PC-3 (cell line): ENCODE measurements at regions not wholly inside any gene's neighbourhood (a gene's known extent, or its start where the extent isn't known, plus 50 kb on each side); places are given as distances from the start of the nearest gene placed in this dataset.
"Not testable (repeated sequence)": the region's sequence is repeated elsewhere in the genome, so short reads cannot be mapped to it uniquely, and the experiment has no call there.

ENCODE experiments used
- ATAC-seq: fragments of 200-7000 bp; cut with Tn5 transposase; 2 replicates; pipeline ENCODE4 v1.9.1; 2020; ENCODE audit warnings: mild to moderate bottlenecking, moderate library complexity
- BruUV-seq: library from RNA; stranded (reverse); fragments of 400-500 nt; replicated peaks from 2 replicates; lab custom pipeline; 2021; lab: Mats Ljungman, UMichigan
- CTCF ChIA-PET: fragments of 300-600 bp; sonication (Branson Sonifier 250); formaldehyde crosslinking; loops from one replicate; lab custom pipeline; 2022; ENCODE audit warnings: antibody characterized with exemption; lab: Charles Lee
- POLR2A ChIA-PET: fragments of 300-600 bp; sonication (Branson Sonifier 250); formaldehyde crosslinking; loops from one replicate; lab custom pipeline; 2022; ENCODE audit warnings: antibody characterized with exemption; ENCODE audit not compliant: unreplicated experiment; lab: Charles Lee
- DNase-seq: peaks from one replicate; pipeline ENCODE4 v3.0.0-alpha.2; 2015
- H2AFZ ChIP-seq: fragments of 300-600 bp; sonication (generic); 2 replicates; pipeline ENCODE4 v1.6.0; 2016; ENCODE audit warnings: antibody characterized with exemption, low read length
- H3F3A ChIP-seq: fragments of 300-600 bp; sonication (generic); one replicate; pipeline ENCODE4 v1.6.0; 2017; ENCODE audit warnings: antibody characterized with exemption, low read length, control low read depth, mild to moderate bottlenecking; ENCODE audit not compliant: unreplicated experiment
- H3K27ac ChIP-seq: fragments of 300-600 bp; sonication (generic); 2 replicates; pipeline ENCODE4 v1.5.1; 2016; ENCODE audit warnings: mild to moderate bottlenecking, low read length
- H3K27me3 ChIP-seq: fragments of 300-600 bp; sonication (generic); 2 replicates; pipeline ENCODE4 v1.6.1; 2016; ENCODE audit warnings: low read length, mixed read lengths
- H3K36me3 ChIP-seq: fragments of 300-600 bp; sonication (generic); 2 replicates; pipeline ENCODE4 v1.6.1; 2016; ENCODE audit warnings: low read depth, mixed run types, low read length, mixed read lengths
- H3K4me1 ChIP-seq: fragments of 300-600 bp; sonication (generic); 2 replicates; pipeline ENCODE4 v1.5.1; 2016; ENCODE audit warnings: low read length; ENCODE audit not compliant: insufficient read depth
- H3K4me2 ChIP-seq: fragments of 300-600 bp; sonication (generic); 2 replicates; pipeline ENCODE4 v1.6.0; 2016; ENCODE audit warnings: low read length
- H3K4me3 ChIP-seq: fragments of 300-600 bp; sonication (generic); 2 replicates; pipeline ENCODE4 v1.5.1; 2016; ENCODE audit warnings: mild to moderate bottlenecking, low read length, mixed read lengths
- H3K79me2 ChIP-seq: fragments of 300-600 bp; sonication (generic); 2 replicates; pipeline ENCODE4 v1.6.1; 2017; ENCODE audit warnings: low read length, mixed read lengths
- H3K9ac ChIP-seq: fragments of 300-600 bp; sonication (generic); 2 replicates; pipeline ENCODE4 v1.6.0; 2016; ENCODE audit warnings: mild to moderate bottlenecking, low read length
- H3K9me2 ChIP-seq: fragments of 300-600 bp; sonication (generic); replicated peaks from 2 replicates; pipeline ENCODE4 v1.6.1; 2016; ENCODE audit warnings: mixed run types, low read length, mixed read lengths
- H3K9me3 ChIP-seq: fragments of 300-600 bp; sonication (generic); 2 replicates; pipeline ENCODE4 v1.6.1; 2016; ENCODE audit warnings: low read length, mixed read lengths
- H4K20me1 ChIP-seq: fragments of 300-600 bp; sonication (generic); 2 replicates; pipeline ENCODE4 v1.6.1; 2016; ENCODE audit warnings: low read length, mixed read lengths
- CTCF ChIP-seq: fragments of 300-600 bp; sonication (generic); conservative IDR thresholded peaks from 2 replicates; pipeline ENCODE4 v1.5.1; 2017; ENCODE audit warnings: antibody characterized with exemption, low read depth, mild to moderate bottlenecking, low read length
- EZH2 ChIP-seq: fragments of 300-600 bp; sonication (generic); IDR thresholded peaks from one replicate; pipeline ENCODE4 v1.6.1; 2017; ENCODE audit warnings: antibody characterized with exemption, mild to moderate bottlenecking, low read length; ENCODE audit not compliant: unreplicated experiment
- EZH2phosphoT487 ChIP-seq: fragments of 300-600 bp; sonication (generic); IDR thresholded peaks from 2 replicates; pipeline ENCODE4 v1.6.1; 2018; ENCODE audit warnings: mild to moderate bottlenecking, antibody characterized with exemption, low read length, borderline replicate concordance
- intact Hi-C: fragments of 100-400 bp; cut with micrococcal nuclease; formaldehyde crosslinking; loops from 2 replicates; pipeline ENCODE4 v1.9.0; 2023

- no peaks in the 10 kb centered on the region for H3K79me2 ChIP-seq
- H3K27ac ChIP-seq, result no peak overlapping the region
- H3K4me1 ChIP-seq, result no peaks in the 10 kb centered on the region
- TF ChIP-seq CTCF, result no peak
- no peaks in the 10 kb centered on the region for H3K36me3 ChIP-seq
- ChIA-PET POLR2A (no interaction called here), CTCF (no interaction called here)
- no peak overlapping the region for H3K4me2 ChIP-seq
- intact Hi-C loops, result no loop called here
- no peak overlapping the region for H3K4me3 ChIP-seq
- no peak overlapping the region for H2AFZ ChIP-seq
- DNase-seq (no peak), ATAC-seq (no peak)
- H3K9me3 ChIP-seq, result no peaks in the 10 kb centered on the region
- H4K20me1 ChIP-seq, result no peaks in the 10 kb centered on the region
- BruUV-seq, result no TSS peak
- H3K9ac ChIP-seq, result no peak overlapping the region
- H3K27me3 ChIP-seq, result no peaks in the 10 kb centered on the region
- H3K9me2 ChIP-seq, result no peaks in the 10 kb centered on the region
- no peaks in the 10 kb centered on the region for H3F3A ChIP-seq
These were observed 1609.0 kb upstream of the AGA start for GRCh38 chr4:179051206-179051605.

- H3K4me2 ChIP-seq, result no peak overlapping the region
- H3K27ac ChIP-seq, result no peak overlapping the region
- no peaks in the 10 kb centered on the region for H3K9me2 ChIP-seq
- H3F3A ChIP-seq, result no peaks in the 10 kb centered on the region
- H3K4me1 ChIP-seq, result no peaks in the 10 kb centered on the region
- CTCF ChIA-PET, result no interaction called here
- no peaks in the 10 kb centered on the region for H3K36me3 ChIP-seq
- no peak overlapping the region for H2AFZ ChIP-seq
- no peak for TF ChIP-seq CTCF
- no peak overlapping the region for H3K9ac ChIP-seq
- H3K9me3 ChIP-seq, result no peaks in the 10 kb centered on the region
- intact Hi-C loops, result no loop called here
- H4K20me1 ChIP-seq, result no peaks in the 10 kb centered on the region
- H3K79me2 ChIP-seq, result no peaks in the 10 kb centered on the region
- no TSS peak for BruUV-seq
- POLR2A ChIA-PET, result no interaction called here
- no peaks in the 10 kb centered on the region for H3K27me3 ChIP-seq
- ATAC-seq, result no peak
- no peak for DNase-seq
- H3K4me3 ChIP-seq, result no peak overlapping the region
These were observed 1617.2 kb upstream of the AGA start for GRCh38 chr4:179059396-179059795.

GRCh38 chr4:179066254-179066653 lies 1624.0 kb upstream of the AGA start:
- H3K27me3 ChIP-seq, H3K9ac ChIP-seq, H3F3A ChIP-seq, ATAC-seq, POLR2A ChIA-PET, H2AFZ ChIP-seq, H3K79me2 ChIP-seq, H3K27ac ChIP-seq, H3K9me3 ChIP-seq, CTCF ChIA-PET, DNase-seq, H3K9me2 ChIP-seq, intact Hi-C loops, H3K4me2 ChIP-seq, H3K36me3 ChIP-seq, H3K4me1 ChIP-seq, BruUV-seq, H3K4me3 ChIP-seq, H4K20me1 ChIP-seq: not testable (repeated sequence)

GRCh38 chr4:179071131-179071530 lies 1628.9 kb upstream of the AGA start:
- BruUV-seq, result no TSS peak
- CTCF ChIA-PET, result no interaction called here
- Histone ChIP-seq H3K79me2 (no peaks in the 10 kb centered on the region), H3K9me2 (no peaks in the 10 kb centered on the region), H4K20me1 (no peaks in the 10 kb centered on the region), H3K27ac (no peak overlapping the region), H3K36me3 (no peaks in the 10 kb centered on the region), H3F3A (no peaks in the 10 kb centered on the region), H3K9ac (no peak overlapping the region), H3K27me3 (no peaks in the 10 kb centered on the region), H3K4me1 (no peaks in the 10 kb centered on the region), H3K4me2 (no peak overlapping the region), H2AFZ (no peak overlapping the region), H3K9me3 (no peaks in the 10 kb centered on the region), H3K4me3 (no peak overlapping the region)
- TF ChIP-seq EZH2, result no peak
- TF ChIP-seq CTCF, result no peak
- TF ChIP-seq EZH2phosphoT487, result no peak
- no peak for DNase-seq
- POLR2A ChIA-PET, result no interaction called here
- no peak for ATAC-seq
- intact Hi-C loops, result no loop called here
